ENCODE measurements at regions not wholly inside any gene's neighbourhood (a gene's known extent, or its start where the extent isn't known, plus 50 kb on each side); places are given as distances from the start of the nearest gene placed in this dataset.

- TF ChIP-seq, protein P1, sequence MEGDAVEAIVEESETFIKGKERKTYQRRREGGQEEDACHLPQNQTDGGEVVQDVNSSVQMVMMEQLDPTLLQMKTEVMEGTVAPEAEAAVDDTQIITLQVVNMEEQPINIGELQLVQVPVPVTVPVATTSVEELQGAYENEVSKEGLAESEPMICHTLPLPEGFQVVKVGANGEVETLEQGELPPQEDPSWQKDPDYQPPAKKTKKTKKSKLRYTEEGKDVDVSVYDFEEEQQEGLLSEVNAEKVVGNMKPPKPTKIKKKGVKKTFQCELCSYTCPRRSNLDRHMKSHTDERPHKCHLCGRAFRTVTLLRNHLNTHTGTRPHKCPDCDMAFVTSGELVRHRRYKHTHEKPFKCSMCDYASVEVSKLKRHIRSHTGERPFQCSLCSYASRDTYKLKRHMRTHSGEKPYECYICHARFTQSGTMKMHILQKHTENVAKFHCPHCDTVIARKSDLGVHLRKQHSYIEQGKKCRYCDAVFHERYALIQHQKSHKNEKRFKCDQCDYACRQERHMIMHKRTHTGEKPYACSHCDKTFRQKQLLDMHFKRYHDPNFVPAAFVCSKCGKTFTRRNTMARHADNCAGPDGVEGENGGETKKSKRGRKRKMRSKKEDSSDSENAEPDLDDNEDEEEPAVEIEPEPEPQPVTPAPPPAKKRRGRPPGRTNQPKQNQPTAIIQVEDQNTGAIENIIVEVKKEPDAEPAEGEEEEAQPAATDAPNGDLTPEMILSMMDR (conservative IDR thresholded peaks at IDR 0.05 in 1 of 2, IDR thresholded peaks at IDR 0.05 in 1 of 2; ENCODE audit: extremely low read depth in 1 of 2, insufficient read depth in 1 of 2, low read depth in 1 of 2, low read length in 2 of 2) = no peak
- no peak for TF ChIP-seq EZH2 (IDR thresholded peaks at IDR 0.05; ENCODE audit: borderline replicate concordance, low read length)
Measured at GRCh38 chr5:156274453-156274852, 52.5 kb upstream of the SGCD start.
